Transverse colon (tissue), 3 donors: ENCODE measurements at regions not wholly inside any gene's neighbourhood (a gene's known extent, or its start where the extent isn't known, plus 50 kb on each side); places are given as distances from the start of the nearest gene placed in this dataset.

ENCODE experiments used
- CTCF ChIP-seq, 5 experiments: fragments of 200-600 bp in 3 of 5; fragments of 450-650 bp in 2 of 5; sonication (generic) in 3 of 5; IDR thresholded peaks; 1 replicate in 2 of 5; 2 replicates in 3 of 5; pipeline ENCODE4 v1.5.1; 2016 to 2017; ENCODE audit warnings: antibody characterized with exemption in 5 of 5, inconsistent platforms in 3 of 5, mild to moderate bottlenecking in 2 of 5, moderate library complexity in 1 of 5
- EP300 ChIP-seq: sonication (generic); formaldehyde crosslinking; IDR thresholded peaks from one replicate; pipeline ENCODE4 v1.6.1; 2017; ENCODE audit warnings: antibody characterized with exemption, low read depth
- POLR2A ChIP-seq: fragments of 450-650 bp; IDR thresholded peaks from one replicate; pipeline ENCODE4 v1.6.1; 2016; ENCODE audit warnings: antibody characterized with exemption, mild to moderate bottlenecking, moderate library complexity

- no peak for TF ChIP-seq CTCF (IDR thresholded peaks at IDR 0.05)
- no peak for TF ChIP-seq EP300
- TF ChIP-seq POLR2A, result no peak
Observed at GRCh38 chr16:50434872-50435478, 66.2 kb upstream of the BRD7 start.
